GM23338 (cell line): ENCODE measurements at regions not wholly inside any gene's neighbourhood (a gene's known extent, or its start where the extent isn't known, plus 50 kb on each side); places are given as distances from the start of the nearest gene placed in this dataset.
A peak's percentile ranks its signal among the peaks of the same experiment; 100 is the strongest.

Experiments used
- ATAC-seq: fragments of 200-7000 bp; cut with Tn5 transposase; 3 replicates; pipeline ENCODE4 v1.9.1; 2020
- DNase-seq: peaks from one replicate; pipeline ENCODE4 v3.0.0-alpha.2; 2015; ENCODE audit warnings: low spot score
- H2AFZ ChIP-seq: fragments of 200-600 bp; sonication (generic); 2 replicates; pipeline ENCODE4 v1.8.0; 2016; ENCODE audit warnings: antibody characterized with exemption, mild to moderate bottlenecking, moderate library complexity
- H3F3A ChIP-seq: fragments of 200-600 bp; sonication (generic); replicated peaks from 2 replicates; pipeline ENCODE4 v1.8.0; 2017; ENCODE audit warnings: antibody characterized with exemption, mixed run types, low read depth
- H3K27ac ChIP-seq: fragments of 200-600 bp; sonication (generic); 2 replicates; pipeline ENCODE4 v1.6.1; 2016; ENCODE audit warnings: low read depth
- H3K27me3 ChIP-seq: fragments of 200-600 bp; sonication (generic); 2 replicates; pipeline ENCODE4 v1.8.0; 2016; ENCODE audit warnings: mild to moderate bottlenecking, mixed run types, moderate library complexity; ENCODE audit not compliant: insufficient read depth
- H3K36me3 ChIP-seq: fragments of 200-600 bp; sonication (generic); 2 replicates; pipeline ENCODE4 v1.8.0; 2016; ENCODE audit warnings: mild to moderate bottlenecking; ENCODE audit not compliant: insufficient read depth
- H3K4me1 ChIP-seq: fragments of 200-600 bp; sonication (generic); 2 replicates; pipeline ENCODE4 v1.8.0; 2016; ENCODE audit warnings: mild to moderate bottlenecking, moderate library complexity; ENCODE audit not compliant: insufficient read depth
- H3K4me2 ChIP-seq: fragments of 200-600 bp; sonication (generic); 2 replicates; pipeline ENCODE4 v1.7.1; 2017; ENCODE audit warnings: mixed run types
- H3K4me3 ChIP-seq: fragments of 200-600 bp; sonication (generic); 2 replicates; pipeline ENCODE4 v1.6.1; 2016; ENCODE audit warnings: mixed run types
- H3K79me2 ChIP-seq: fragments of 200-600 bp; sonication (generic); replicated peaks from 2 replicates; pipeline ENCODE4 v1.8.0; 2017; ENCODE audit warnings: mild to moderate bottlenecking; ENCODE audit not compliant: insufficient read depth
- H3K9me2 ChIP-seq: fragments of 200-600 bp; sonication (generic); 2 replicates; pipeline ENCODE4 v1.8.0; 2017; ENCODE audit not compliant: insufficient read depth
- H4K20me1 ChIP-seq: fragments of 200-600 bp; sonication (generic); replicated peaks from 2 replicates; pipeline ENCODE4 v1.8.0; 2017; ENCODE audit warnings: mild to moderate bottlenecking; ENCODE audit not compliant: insufficient read depth
- H3K27ac Mint-ChIP-seq: 2 replicates; pipeline ENCODE4 v1.8.0; 2020; ENCODE audit warnings: inconsistent platforms, mild to moderate bottlenecking, moderate library complexity, mixed read lengths
- H3K27me3 Mint-ChIP-seq: 3 replicates; pipeline ENCODE4 v1.8.0; 2022; ENCODE audit warnings: low read depth, mild to moderate bottlenecking, moderate library complexity, mixed read lengths, inconsistent platforms; ENCODE audit not compliant: insufficient read depth, poor library complexity
- H3K36me3 Mint-ChIP-seq: 3 replicates; pipeline ENCODE4 v1.8.0; 2021; ENCODE audit warnings: low read depth, mild to moderate bottlenecking, inconsistent platforms, moderate library complexity, mixed read lengths
- H3K4me1 Mint-ChIP-seq: 3 replicates; pipeline ENCODE4 v1.8.0; 2020; ENCODE audit warnings: mild to moderate bottlenecking, inconsistent platforms, mixed read lengths
- H3K4me3 Mint-ChIP-seq: 3 replicates; pipeline ENCODE4 v1.8.0; 2021; ENCODE audit warnings: moderate library complexity, mild to moderate bottlenecking, inconsistent platforms, mixed read lengths
- H3K9me3 Mint-ChIP-seq: 3 replicates; pipeline ENCODE4 v1.8.0; 2020; ENCODE audit warnings: moderate library complexity, mild to moderate bottlenecking, inconsistent platforms, mixed read lengths
- CREB1 ChIP-seq: fragments of 250-450 bp; sonication (Bioruptor Pico); IDR thresholded peaks from 2 replicates; pipeline ENCODE4 v1.5.0; 2020; ENCODE audit warnings: low read depth, mild to moderate bottlenecking, moderate library complexity
- EZH2 ChIP-seq: fragments of 200-600 bp; sonication (generic); IDR thresholded peaks from one replicate; pipeline ENCODE4 v1.8.0; 2017; ENCODE audit warnings: antibody characterized with exemption, mild to moderate bottlenecking, low read depth; ENCODE audit not compliant: unreplicated experiment
- JUNB ChIP-seq: IDR thresholded peaks from one replicate; pipeline ENCODE4 v1.6.1; 2016; ENCODE audit warnings: antibody characterized with exemption; ENCODE audit not compliant: unreplicated experiment
- NANOG ChIP-seq: IDR thresholded peaks from 2 replicates; pipeline ENCODE4 v1.6.1; 2016; ENCODE audit warnings: antibody characterized with exemption, borderline replicate concordance
- POLR2AphosphoS5 ChIP-seq: IDR thresholded peaks from 2 replicates; pipeline ENCODE4 v1.6.1; 2016; ENCODE audit warnings: antibody characterized with exemption, low read depth
- ZNF114 ChIP-seq: fragments of 250-450 bp; sonication (Bioruptor Pico); IDR thresholded peaks from 2 replicates; pipeline ENCODE4 v1.5.0; 2020; ENCODE audit warnings: mild to moderate bottlenecking, moderate library complexity
- ZNF462 ChIP-seq: fragments of 250-450 bp; sonication (Bioruptor Pico); IDR thresholded peaks from 2 replicates; pipeline ENCODE4 v1.5.0; 2020; ENCODE audit warnings: mild to moderate bottlenecking, moderate library complexity
- TF ChIP-seq, protein P1 (sequence below): IDR thresholded peaks from one replicate; pipeline ENCODE4 v1.6.1; 2018; ENCODE audit warnings: antibody characterized with exemption; ENCODE audit not compliant: unreplicated experiment

DNA sequence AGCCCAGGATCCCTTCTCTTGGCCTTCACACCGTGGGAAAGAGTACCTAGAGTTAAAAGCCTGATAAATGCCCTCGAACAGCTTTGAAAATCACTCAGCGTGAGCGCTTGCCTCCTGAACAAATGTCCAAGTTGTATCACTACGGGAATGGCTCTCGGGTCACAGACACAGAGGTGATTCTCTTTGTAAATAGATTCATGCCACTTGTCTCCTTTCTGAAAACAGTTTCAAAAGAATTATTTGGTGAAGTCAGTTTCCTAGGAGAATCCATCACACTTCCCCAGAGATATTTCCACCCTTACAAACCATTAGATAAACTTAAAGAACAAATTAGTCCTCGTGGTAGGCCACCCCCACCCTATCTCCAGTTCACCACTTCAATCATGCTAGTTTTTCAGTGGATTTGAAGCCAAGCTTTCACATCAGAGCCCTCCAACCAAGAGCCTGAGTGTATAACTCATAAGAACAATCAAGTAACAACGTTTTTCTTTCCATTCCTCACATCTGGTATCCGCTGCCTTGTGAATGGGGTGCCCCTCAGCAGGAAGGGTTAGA is 132.9 kb downstream of the SLC30A10 start:
- Histone ChIP-seq H3K4me2 (no peak overlapping the region), H3K4me1 (no peaks in the 10 kb centered on the region), H3K36me3 (no peaks in the 10 kb centered on the region), H3K79me2 (no peaks in the 10 kb centered on the region), H3K27ac (no peak overlapping the region), H3K9me2 (no peaks in the 10 kb centered on the region), H3K4me3 (no peak overlapping the region), H3K27me3 (no peaks in the 10 kb centered on the region), H4K20me1 (no peaks in the 10 kb centered on the region), H3F3A (no peaks in the 10 kb centered on the region), H2AFZ (peak overlapping the region; percentile 28; the same call in 1 of the 2 replicates)
- no peaks in the 10 kb centered on the region for H3K27me3 Mint-ChIP-seq
- no peaks in the 10 kb centered on the region for H3K36me3 Mint-ChIP-seq
- H3K4me1 Mint-ChIP-seq: peaks cover 5% of the 10 kb centered on the region
- H3K27ac Mint-ChIP-seq: no peak overlapping the region
- ATAC-seq (no peak), DNase-seq (no peak)
- H3K9me3 Mint-ChIP-seq: no peaks in the 10 kb centered on the region
- no peak for TF ChIP-seq POLR2AphosphoS5
- TF ChIP-seq NANOG: no peak
- TF ChIP-seq CREB1 (CRISPR knock-in tag): no peak
- TF ChIP-seq, protein P1, sequence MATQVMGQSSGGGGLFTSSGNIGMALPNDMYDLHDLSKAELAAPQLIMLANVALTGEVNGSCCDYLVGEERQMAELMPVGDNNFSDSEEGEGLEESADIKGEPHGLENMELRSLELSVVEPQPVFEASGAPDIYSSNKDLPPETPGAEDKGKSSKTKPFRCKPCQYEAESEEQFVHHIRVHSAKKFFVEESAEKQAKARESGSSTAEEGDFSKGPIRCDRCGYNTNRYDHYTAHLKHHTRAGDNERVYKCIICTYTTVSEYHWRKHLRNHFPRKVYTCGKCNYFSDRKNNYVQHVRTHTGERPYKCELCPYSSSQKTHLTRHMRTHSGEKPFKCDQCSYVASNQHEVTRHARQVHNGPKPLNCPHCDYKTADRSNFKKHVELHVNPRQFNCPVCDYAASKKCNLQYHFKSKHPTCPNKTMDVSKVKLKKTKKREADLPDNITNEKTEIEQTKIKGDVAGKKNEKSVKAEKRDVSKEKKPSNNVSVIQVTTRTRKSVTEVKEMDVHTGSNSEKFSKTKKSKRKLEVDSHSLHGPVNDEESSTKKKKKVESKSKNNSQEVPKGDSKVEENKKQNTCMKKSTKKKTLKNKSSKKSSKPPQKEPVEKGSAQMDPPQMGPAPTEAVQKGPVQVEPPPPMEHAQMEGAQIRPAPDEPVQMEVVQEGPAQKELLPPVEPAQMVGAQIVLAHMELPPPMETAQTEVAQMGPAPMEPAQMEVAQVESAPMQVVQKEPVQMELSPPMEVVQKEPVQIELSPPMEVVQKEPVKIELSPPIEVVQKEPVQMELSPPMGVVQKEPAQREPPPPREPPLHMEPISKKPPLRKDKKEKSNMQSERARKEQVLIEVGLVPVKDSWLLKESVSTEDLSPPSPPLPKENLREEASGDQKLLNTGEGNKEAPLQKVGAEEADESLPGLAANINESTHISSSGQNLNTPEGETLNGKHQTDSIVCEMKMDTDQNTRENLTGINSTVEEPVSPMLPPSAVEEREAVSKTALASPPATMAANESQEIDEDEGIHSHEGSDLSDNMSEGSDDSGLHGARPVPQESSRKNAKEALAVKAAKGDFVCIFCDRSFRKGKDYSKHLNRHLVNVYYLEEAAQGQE: no peak
- no peak for TF ChIP-seq ZNF462 (CRISPR knock-in tag)
- no peak for TF ChIP-seq JUNB
- TF ChIP-seq ZNF114 (CRISPR knock-in tag): no peak
- TF ChIP-seq EZH2: no peak
- no peak overlapping the region for H3K4me3 Mint-ChIP-seq
